Skeletal muscle cell (primary cell): ENCODE measurements at regions not wholly inside any gene's neighbourhood (a gene's known extent, or its start where the extent isn't known, plus 50 kb on each side); places are given as distances from the start of the nearest gene placed in this dataset.
"Not testable (repeated sequence)": the region's sequence is repeated elsewhere in the genome, so short reads cannot be mapped to it uniquely, and the experiment has no call there.

Source experiments
- DNase-seq: peaks from one replicate; pipeline ENCODE4 v3.0.0-alpha.2; 2010; ENCODE audit warnings: low read depth
- H3K4me3 ChIP-seq: 2 replicates; pipeline ENCODE4 v1.5.1; 2011; ENCODE audit warnings: low read depth, mild to moderate bottlenecking, control low read depth, low read length, moderate library complexity

- DNase-seq, H3K4me3 ChIP-seq: not testable (repeated sequence)
Observed at GRCh38 chr2:91519914-91520313, 2828.4 kb downstream of the RPIA start.

- not testable (repeated sequence) for H3K4me3 ChIP-seq, DNase-seq
Observed at GRCh38 chr2:91520523-91520922, 2829.1 kb downstream of the RPIA start.

GRCh38 chr2:91520972-91521535, 2829.6 kb downstream of the RPIA start:
- not testable (repeated sequence) for DNase-seq, H3K4me3 ChIP-seq

DNA sequence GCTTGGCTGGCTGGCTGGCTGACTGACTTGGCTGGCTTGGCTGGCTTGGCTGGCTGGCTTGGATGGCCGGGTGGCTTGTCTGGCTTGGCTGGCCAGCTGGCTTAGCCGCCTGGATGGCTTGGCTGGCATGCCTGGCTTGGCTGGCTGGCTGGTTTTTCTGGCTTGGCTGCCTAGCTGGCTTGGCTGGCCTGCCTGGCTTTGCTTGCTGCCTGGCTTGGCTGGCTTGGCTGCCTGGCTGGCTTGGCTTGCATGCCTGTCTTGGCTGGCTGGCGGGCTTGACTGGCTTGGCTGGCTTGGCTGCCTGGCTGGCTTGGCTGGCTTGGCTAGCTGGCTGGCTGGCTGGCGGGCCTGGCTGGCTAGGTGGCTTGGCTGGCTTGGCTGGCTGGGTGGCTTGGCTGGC, 2830.5 kb downstream of the RPIA start:
- H3K4me3 ChIP-seq, DNase-seq: not testable (repeated sequence)

DNA sequence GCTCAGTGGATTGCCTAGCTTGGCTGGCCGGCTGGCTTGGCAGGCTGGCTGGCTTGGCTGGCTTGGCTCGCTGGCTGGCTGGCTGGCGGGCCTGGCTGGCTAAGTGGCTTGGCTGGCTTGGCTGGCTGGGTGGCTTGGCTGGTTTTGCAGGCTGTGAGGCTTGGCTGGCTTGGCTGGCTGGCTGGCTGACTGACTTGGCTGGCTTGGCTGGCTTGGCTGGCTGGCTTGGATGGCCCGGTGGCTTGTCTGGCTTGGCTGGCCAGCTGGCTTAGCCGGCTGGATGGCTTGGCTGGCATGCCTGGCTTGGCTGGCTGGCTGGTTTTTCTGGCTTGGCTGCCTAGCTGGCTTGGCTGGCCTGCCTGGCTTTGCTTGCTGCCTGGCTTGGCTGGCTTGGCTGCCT, 2831.4 kb downstream of the RPIA start:
- DNase-seq, H3K4me3 ChIP-seq: not testable (repeated sequence)

GRCh38 chr2:91523751-91524150, 2832.3 kb downstream of the RPIA start:
- not testable (repeated sequence) for H3K4me3 ChIP-seq, DNase-seq

- H3K4me3 ChIP-seq, DNase-seq: not testable (repeated sequence)
Observed at GRCh38 chr2:91525587-91525986, 2834.1 kb downstream of the RPIA start.

GRCh38 chr2:91526083-91526482, 2834.6 kb downstream of the RPIA start:
- not testable (repeated sequence) for H3K4me3 ChIP-seq, DNase-seq

- DNase-seq, H3K4me3 ChIP-seq: not testable (repeated sequence)
Observed at GRCh38 chr2:91527056-91527455, 2835.6 kb downstream of the RPIA start.

- not testable (repeated sequence) for DNase-seq, H3K4me3 ChIP-seq
Observed at GRCh38 chr2:91527491-91528031, 2836.1 kb downstream of the RPIA start.

DNA sequence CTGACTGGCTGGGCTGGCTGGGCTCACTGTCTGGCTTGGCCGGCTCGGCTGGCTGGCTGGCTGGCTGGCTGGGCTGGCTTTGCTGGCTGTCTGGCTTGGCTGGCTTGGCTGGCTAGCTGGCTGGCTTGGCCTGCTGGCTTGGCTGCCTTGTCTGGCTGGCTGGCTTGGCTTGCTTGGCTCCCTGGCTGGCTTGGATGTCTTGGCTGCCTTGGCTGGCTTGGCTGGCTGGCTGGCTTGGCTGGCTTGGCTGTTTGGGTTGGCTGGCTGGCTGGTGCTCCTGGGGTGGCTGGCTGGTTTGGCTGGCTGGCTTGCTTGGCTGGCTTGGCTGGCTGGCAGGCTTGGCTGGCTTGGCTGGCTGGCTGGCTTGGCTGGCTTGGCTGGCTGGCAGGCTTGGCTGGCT, 2836.9 kb downstream of the RPIA start:
- DNase-seq, H3K4me3 ChIP-seq: not testable (repeated sequence)

GRCh38 chr2:91536109-91536508, 2844.6 kb downstream of the RPIA start:
- H3K4me3 ChIP-seq: not testable (repeated sequence)

GRCh38 chr2:91536549-91537263, 2845.2 kb downstream of the RPIA start:
- not testable (repeated sequence) for H3K4me3 ChIP-seq, DNase-seq

More at GRCh38 chr2:91536109-91536508, 2844.6 kb downstream of the RPIA start:
- DNase-seq: not testable (repeated sequence)

DNA sequence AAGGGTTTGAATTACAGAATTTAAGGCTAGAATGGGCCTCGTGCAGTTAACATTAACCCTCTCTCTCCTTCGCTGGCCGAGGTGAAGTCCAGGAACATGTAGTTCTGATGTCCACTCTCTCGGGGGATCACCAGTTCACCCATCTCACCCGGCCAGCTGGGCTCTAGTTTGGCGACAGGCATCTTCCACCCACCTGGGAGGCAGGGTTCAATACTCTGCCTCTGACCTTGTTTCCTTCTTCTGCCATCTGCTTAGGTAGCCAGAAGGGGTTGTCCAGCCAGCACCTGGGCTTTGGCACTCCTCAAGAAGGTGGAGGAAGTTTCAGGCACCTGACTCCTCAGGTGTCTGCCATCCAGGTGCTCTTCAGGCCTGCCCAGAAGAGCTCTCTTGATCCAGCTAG, 2857.8 kb downstream of the RPIA start:
- not testable (repeated sequence) for DNase-seq, H3K4me3 ChIP-seq

DNA sequence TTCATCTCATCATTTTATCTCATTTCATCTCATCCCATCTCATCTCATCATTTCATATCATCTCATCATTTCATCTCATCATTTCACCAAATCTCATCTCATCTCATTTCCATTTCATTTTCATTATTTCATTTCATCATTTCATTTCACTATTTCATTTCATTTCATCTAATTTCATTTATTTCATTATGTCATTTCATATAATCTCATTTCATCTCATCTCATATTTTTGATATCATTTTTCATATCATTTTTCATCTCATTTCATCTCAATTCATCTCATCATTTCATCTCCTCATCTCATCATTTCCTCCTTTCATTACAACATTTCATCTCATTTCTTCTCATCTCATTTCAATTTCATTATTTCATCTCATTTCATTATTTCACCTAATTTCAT, 2866.8 kb downstream of the RPIA start:
- DNase-seq, H3K4me3 ChIP-seq: not testable (repeated sequence)

DNA sequence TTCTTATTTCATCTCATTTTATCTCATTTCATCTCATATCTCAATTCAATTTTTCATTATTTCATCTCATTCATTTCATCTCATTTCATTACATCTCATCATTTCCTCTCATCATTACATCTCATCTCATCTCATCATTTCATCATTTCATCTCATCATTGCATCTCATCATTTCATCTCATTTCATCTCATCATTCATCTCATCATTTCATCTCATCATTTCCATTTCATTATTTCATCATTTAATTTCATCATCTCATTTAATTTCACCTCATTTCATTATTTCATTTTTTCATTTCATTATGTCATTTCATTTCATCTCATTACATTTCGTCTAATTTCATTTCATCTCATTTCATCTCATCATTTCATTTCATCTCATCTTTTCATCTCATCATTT, 2867.8 kb downstream of the RPIA start:
- not testable (repeated sequence) for DNase-seq, H3K4me3 ChIP-seq

DNA sequence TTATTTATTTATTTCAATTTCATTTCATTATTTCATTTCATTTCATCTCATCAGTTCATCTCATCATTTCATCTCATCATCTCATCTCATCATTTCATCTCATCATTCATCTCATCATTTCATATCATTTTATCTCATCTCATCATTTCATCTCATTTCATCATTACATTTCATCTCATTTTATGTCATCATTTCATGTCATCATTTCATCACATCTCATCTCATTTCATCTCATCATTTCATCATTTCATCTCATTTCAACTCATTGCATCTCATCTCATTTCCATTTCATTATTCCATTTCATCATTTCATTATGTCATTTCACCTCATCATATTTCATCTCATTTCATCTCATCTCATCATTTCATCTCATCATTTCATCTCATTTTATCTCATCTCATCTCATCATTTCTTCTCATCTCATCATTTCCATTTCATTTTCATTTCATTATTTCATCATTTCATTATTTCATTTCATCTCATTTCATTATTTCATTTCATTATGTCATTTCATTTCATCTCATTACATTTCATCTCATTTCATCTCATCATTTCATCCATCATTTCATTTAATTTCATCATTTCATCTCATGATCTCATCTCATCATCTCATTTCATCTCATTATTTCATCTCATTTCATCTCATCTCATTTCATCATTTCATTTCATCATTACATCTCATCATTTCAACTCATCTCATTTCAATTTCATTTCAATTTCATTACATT, 2868.6 kb downstream of the RPIA start:
- not testable (repeated sequence) for DNase-seq, H3K4me3 ChIP-seq

- not testable (repeated sequence) for DNase-seq
Observed at GRCh38 chr2:91562184-91562583, 2870.7 kb downstream of the RPIA start.

DNA sequence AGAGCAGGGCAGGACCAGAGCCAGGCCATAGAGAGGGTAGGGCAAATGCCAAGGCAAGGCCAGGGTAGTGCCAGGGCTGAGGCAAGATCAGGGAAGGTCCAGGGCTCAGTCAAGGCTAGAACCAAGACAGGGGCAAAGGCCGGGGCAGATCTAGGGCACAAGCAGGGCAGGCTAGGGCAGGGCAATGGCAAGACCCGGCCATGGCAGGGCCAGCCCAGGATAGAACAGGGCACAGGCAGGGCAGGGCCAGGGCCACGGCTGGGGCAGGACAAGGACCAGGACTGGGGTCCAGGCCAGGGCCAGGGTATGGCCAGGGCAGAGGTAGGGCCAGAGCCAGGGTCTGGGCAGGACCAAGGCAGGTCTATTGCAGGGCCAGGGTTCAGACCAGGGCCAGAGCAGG, 2873.2 kb downstream of the RPIA start:
- not testable (repeated sequence) for DNase-seq, H3K4me3 ChIP-seq

More at GRCh38 chr2:91562184-91562583, 2870.7 kb downstream of the RPIA start:
- H3K4me3 ChIP-seq: not testable (repeated sequence)
